Peyer's patch (tissue), 4 donors: ENCODE measurements at regions not wholly inside any gene's neighbourhood (a gene's known extent, or its start where the extent isn't known, plus 50 kb on each side); places are given as distances from the start of the nearest gene placed in this dataset.

ENCODE experiments used
- DNase-seq, 3 donors: peaks; one replicate each; pipeline ENCODE4 v3.0.0-alpha.2; 2017 to 2019
- H3K27ac ChIP-seq, 4 donors: fragments of 200-600 bp; sonication (generic); one replicate each; pipeline ENCODE4 v1.5.1; 2016 to 2019
- H3K27me3 ChIP-seq, 2 donors: fragments of 200-600 bp; sonication (generic); one replicate each; pipeline ENCODE4 v1.5.1; 2019
- H3K36me3 ChIP-seq, 3 donors: fragments of 200-600 bp; sonication (generic); one replicate each; pipeline ENCODE4 v1.5.1; 2016 to 2019
- H3K4me1 ChIP-seq, 4 donors: fragments of 200-600 bp; sonication (generic); one replicate each; pipeline ENCODE4 v1.5.1; 2016 to 2019
- H3K4me3 ChIP-seq, 4 donors: fragments of 200-600 bp; sonication (generic); 1 replicate in 3 of 4; 2 replicates in 1 of 4; pipeline ENCODE4 v1.5.1; 2016 to 2019; ENCODE audit warnings: mild to moderate bottlenecking in 1 of 4
- H3K9me3 ChIP-seq, 4 donors: fragments of 200-600 bp; sonication (generic); one replicate each; pipeline ENCODE4 v1.5.1; 2016 to 2019; ENCODE audit warnings: mild to moderate bottlenecking in 1 of 4
- CTCF ChIP-seq, 6 experiments: fragments of 450-650 bp in 4 of 6; fragments of 200-600 bp in 2 of 6; sonication (generic) in 1 of 6; IDR thresholded peaks; one replicate each; pipeline ENCODE4 v1.5.1; 2017 to 2019; ENCODE audit warnings: antibody characterized with exemption in 6 of 6, mild to moderate bottlenecking in 3 of 6, moderate library complexity in 1 of 6
- POLR2A ChIP-seq, 2 donors: fragments of 450-650 bp; IDR thresholded peaks; one replicate each; pipeline ENCODE4 v1.5.1; 2017; ENCODE audit warnings: antibody characterized with exemption in 2 of 2, mild to moderate bottlenecking in 2 of 2, moderate library complexity in 2 of 2

GRCh38 chr7:47147213-47147631 is 434.7 kb downstream of the TNS3 start:
- DNase-seq: no peak
- H3K4me3 ChIP-seq: no peak overlapping the region
- TF ChIP-seq POLR2A (IDR thresholded peaks at IDR 0.05) (no peak), CTCF (IDR thresholded peaks at IDR 0.05) (no peak)

GRCh38 chr7:47145982-47146381 is 435.9 kb downstream of the TNS3 start:
- Histone ChIP-seq H3K4me3 (no peak overlapping the region), H3K27me3 (no peaks in the 10 kb centered on the region)

More at GRCh38 chr7:47147213-47147631, 434.7 kb downstream of the TNS3 start:
- Histone ChIP-seq H3K36me3 (no peaks in the 10 kb centered on the region), H3K27me3 (no peaks in the 10 kb centered on the region), H3K4me1 (no peaks in the 10 kb centered on the region), H3K9me3 (no peaks in the 10 kb centered on the region), H3K27ac (no peak overlapping the region)

GRCh38 chr7:47145186-47145725 is 436.7 kb downstream of the TNS3 start:
- no peak for TF ChIP-seq POLR2A (IDR thresholded peaks at IDR 0.05)
- TF ChIP-seq CTCF (IDR thresholded peaks at IDR 0.05): no peak
- Histone ChIP-seq H3K9me3 (no peaks in the 10 kb centered on the region), H3K4me3 (no peak overlapping the region), H3K4me1 (no peaks in the 10 kb centered on the region), H3K36me3 (no peaks in the 10 kb centered on the region), H3K27me3 (no peaks in the 10 kb centered on the region), H3K27ac (no peak overlapping the region)
- DNase-seq: no peak

More at GRCh38 chr7:47145982-47146381, 435.9 kb downstream of the TNS3 start:
- Histone ChIP-seq H3K9me3 (no peaks in the 10 kb centered on the region), H3K36me3 (no peaks in the 10 kb centered on the region), H3K27ac (no peak overlapping the region), H3K4me1 (no peaks in the 10 kb centered on the region)
- no peak for TF ChIP-seq POLR2A (IDR thresholded peaks at IDR 0.05)
- TF ChIP-seq CTCF (IDR thresholded peaks at IDR 0.05): no peak
- no peak for DNase-seq

- no peak for DNase-seq
Measured at GRCh38 chr7:47143339-47143738, 438.6 kb downstream of the TNS3 start.

GRCh38 chr7:47142867-47143175 is 439.1 kb downstream of the TNS3 start:
- no peak for DNase-seq
- no peaks in the 10 kb centered on the region for H3K4me1 ChIP-seq

More at GRCh38 chr7:47143339-47143738, 438.6 kb downstream of the TNS3 start:
- H3K4me3 ChIP-seq: no peak overlapping the region
- no peaks in the 10 kb centered on the region for H3K4me1 ChIP-seq
- H3K27ac ChIP-seq: no peak overlapping the region
- H3K27me3 ChIP-seq: no peaks in the 10 kb centered on the region
- no peaks in the 10 kb centered on the region for H3K9me3 ChIP-seq
- H3K36me3 ChIP-seq: no peaks in the 10 kb centered on the region
- TF ChIP-seq CTCF (IDR thresholded peaks at IDR 0.05) (no peak), POLR2A (IDR thresholded peaks at IDR 0.05) (no peak)

More at GRCh38 chr7:47142867-47143175, 439.1 kb downstream of the TNS3 start:
- Histone ChIP-seq H3K9me3 (no peaks in the 10 kb centered on the region), H3K27ac (no peak overlapping the region), H3K4me3 (no peak overlapping the region), H3K36me3 (no peaks in the 10 kb centered on the region), H3K27me3 (no peaks in the 10 kb centered on the region)
- TF ChIP-seq CTCF (IDR thresholded peaks at IDR 0.05): no peak
- TF ChIP-seq POLR2A (IDR thresholded peaks at IDR 0.05): no peak
